ENCODE measurements at regions not wholly inside any gene's neighbourhood (a gene's known extent, or its start where the extent isn't known, plus 50 kb on each side); places are given as distances from the start of the nearest gene placed in this dataset.

- ATAC-seq (peak; percentile 34 to 53), DNase-seq (peak; percentile 24)
- intact Hi-C loops (cut with DNase I) = loop anchor here in 1 of 2 donors (5.0 kb wide), 2 partner anchors 776 to 1041 kb away; no protein-coding TSS in a partner anchor
Measured at GRCh38 chr4:18593297-18594002, 571.9 kb upstream of the LCORL start.

- DNase-seq (no peak), ATAC-seq (no peak)
- intact Hi-C loops (cut with DNase I) = loop anchor here in 1 of 2 donors (10.0 kb wide), 2 partner anchors 758 to 1028 kb away; no protein-coding TSS in a partner anchor
Measured at GRCh38 chr4:18582841-18583240, 561.3 kb upstream of the LCORL start.

GRCh38 chr4:18578307-18578706, 556.8 kb upstream of the LCORL start:
- ATAC-seq (no peak), DNase-seq (no peak)
- intact Hi-C loops (cut with DNase I) = loop anchor here in 1 of 2 donors (10.0 kb wide), 1 partner anchor 944 kb away; no protein-coding TSS in a partner anchor

- no peak for ATAC-seq
- DNase-seq = no peak
- intact Hi-C loops (cut with DNase I) = loop anchor here in 1 of 2 donors (10.0 kb wide), 1 partner anchor 938 kb away; no protein-coding TSS in a partner anchor
Measured at GRCh38 chr4:18572481-18572880, 550.9 kb upstream of the LCORL start.

GRCh38 chr4:18571301-18571761, 549.8 kb upstream of the LCORL start:
- intact Hi-C loops (cut with DNase I) = loop anchor here in 1 of 2 donors (10.0 kb wide), 1 partner anchor 937 kb away; no protein-coding TSS in a partner anchor
- ATAC-seq (no peak), DNase-seq (no peak)

GRCh38 chr4:18570370-18570769, 548.8 kb upstream of the LCORL start:
- no peak for ATAC-seq
- intact Hi-C loops (cut with DNase I) = loop anchor here in 1 of 2 donors (10.0 kb wide), 1 partner anchor 936 kb away; no protein-coding TSS in a partner anchor
- no peak for DNase-seq

GRCh38 chr4:18568600-18568999, 547.0 kb upstream of the LCORL start:
- intact Hi-C loops (cut with DNase I) = no loop called here
- no peak for DNase-seq
- no peak for ATAC-seq

GRCh38 chr4:18566970-18567799, 545.6 kb upstream of the LCORL start:
- intact Hi-C loops (cut with DNase I) = no loop called here
- DNase-seq = no peak
- no peak for ATAC-seq

GRCh38 chr4:18559492-18559891, 537.9 kb upstream of the LCORL start:
- DNase-seq (no peak), ATAC-seq (no peak)
- intact Hi-C loops (cut with DNase I) = no loop called here

- intact Hi-C loops (cut with DNase I) = no loop called here
- ATAC-seq (no peak), DNase-seq (no peak)
Measured at GRCh38 chr4:18556402-18556801, 534.8 kb upstream of the LCORL start.

- intact Hi-C loops (cut with DNase I) = no loop called here
- ATAC-seq (no peak), DNase-seq (no peak)
Measured at GRCh38 chr4:18540349-18540748, 518.8 kb upstream of the LCORL start.

- ATAC-seq (no peak), DNase-seq (no peak)
- intact Hi-C loops (cut with DNase I) = no loop called here
Measured at GRCh38 chr4:18538121-18538520, 516.6 kb upstream of the LCORL start.

- no peak for ATAC-seq
- no peak for DNase-seq
- intact Hi-C loops (cut with DNase I) = no loop called here
Measured at GRCh38 chr4:18536428-18536827, 514.9 kb upstream of the LCORL start.

- ATAC-seq (no peak), DNase-seq (no peak)
- intact Hi-C loops (cut with DNase I) = no loop called here
Measured at GRCh38 chr4:18535948-18536347, 514.4 kb upstream of the LCORL start.

GRCh38 chr4:18533262-18533775, 511.8 kb upstream of the LCORL start:
- intact Hi-C loops (cut with DNase I) = no loop called here
- ATAC-seq (no peak), DNase-seq (no peak)

GRCh38 chr4:18531731-18532130, 510.2 kb upstream of the LCORL start:
- DNase-seq = no peak
- intact Hi-C loops (cut with DNase I) = no loop called here
- ATAC-seq = no peak

GRCh38 chr4:18529482-18529881, 507.9 kb upstream of the LCORL start:
- intact Hi-C loops (cut with DNase I) = no loop called here
- no peak for DNase-seq
- no peak for ATAC-seq

- intact Hi-C loops (cut with DNase I) = no loop called here
- ATAC-seq (no peak), DNase-seq (no peak)
Measured at GRCh38 chr4:18524667-18525066, 503.1 kb upstream of the LCORL start.

- intact Hi-C loops (cut with DNase I) = no loop called here
- no peak for ATAC-seq
- DNase-seq = no peak
Measured at GRCh38 chr4:18518098-18518497, 496.5 kb upstream of the LCORL start.

- intact Hi-C loops (cut with DNase I) = no loop called here
- DNase-seq = no peak
- no peak for ATAC-seq
Measured at GRCh38 chr4:18513861-18514260, 492.3 kb upstream of the LCORL start.
